Heart left ventricle (tissue), 16 donors: ENCODE measurements at regions not wholly inside any gene's neighbourhood (a gene's known extent, or its start where the extent isn't known, plus 50 kb on each side); places are given as distances from the start of the nearest gene placed in this dataset.
"Not testable (repeated sequence)": the region's sequence is repeated elsewhere in the genome, so short reads cannot be mapped to it uniquely, and the experiment has no call there.

Experiments used
- ATAC-seq, 4 donors: fragments of 200-7000 bp; cut with Tn5 transposase; one replicate each; pipeline ENCODE4 v1.9.1; 2020 to 2022; ENCODE audit warnings: moderate library complexity in 4 of 4, mild to moderate bottlenecking in 3 of 4, moderate number of reproducible peaks in 1 of 4
- DNase-seq, 5 donors: peaks; one replicate each; pipeline ENCODE4 v3.0.0-alpha.2; 2020
- H3K27ac ChIP-seq, 12 donors: fragments of 200-600 bp; sonication (generic) in 4 of 12; one replicate each; pipeline versions ENCODE4 v1.5.0 to v1.8.0; 2016 to 2022; ENCODE audit warnings: mild to moderate bottlenecking in 2 of 12
- H3K27me3 ChIP-seq, 9 donors: fragments of 200-600 bp; sonication (generic) in 2 of 9; one replicate each; pipeline versions ENCODE4 v1.5.1 to v1.8.0; 2016 to 2022; ENCODE audit warnings: mild to moderate bottlenecking in 3 of 9
- H3K36me3 ChIP-seq, 9 donors: fragments of 200-600 bp; sonication (generic) in 2 of 9; one replicate each; pipeline versions ENCODE4 v1.5.0 to v1.8.0; 2018 to 2022; ENCODE audit warnings: mild to moderate bottlenecking in 2 of 9
- H3K4me1 ChIP-seq, 12 donors: fragments of 200-600 bp; sonication (generic) in 4 of 12; one replicate each; pipeline versions ENCODE4 v1.5.0 to v1.8.0; 2016 to 2022; ENCODE audit warnings: mild to moderate bottlenecking in 3 of 12
- H3K4me3 ChIP-seq, 12 donors: fragments of 200-600 bp; sonication (generic) in 4 of 12; one replicate each; pipeline versions ENCODE4 v1.5.0 to v1.8.0; 2017 to 2022; ENCODE audit warnings: mild to moderate bottlenecking in 9 of 12, moderate library complexity in 4 of 12
- H3K9me3 ChIP-seq, 12 donors: fragments of 200-600 bp; sonication (generic) in 4 of 12; one replicate each; pipeline versions ENCODE4 v1.5.0 to v1.8.0; 2016 to 2022; ENCODE audit warnings: mild to moderate bottlenecking in 1 of 12
- POLR2A ChIP-seq, 2 donors: fragments of 450-650 bp; IDR thresholded peaks; one replicate each; pipeline ENCODE4 v1.6.1; 2017; ENCODE audit warnings: antibody characterized with exemption in 2 of 2, mild to moderate bottlenecking in 2 of 2, moderate library complexity in 2 of 2
- WGBS, 4 donors: extraction: QIAGEN DNeasy Blood & Tissue Kit in 2 of 4; methylation state at CpG; one replicate each; pipeline versions ENCODE4 v1.1.5 to v1.1.7; 2013 to 2018; 5-methylcytosine and 5-hydroxymethylcytosine counted together
- intact Hi-C, 10 donors: fragments of 100-400 bp; cut with DNase I; formaldehyde crosslinking; loops; one replicate each; pipeline versions ENCODE4 v1.11.1 to v1.14.2; 2022
- TF ChIP-seq, protein P1 (sequence below), 12 donors: fragments of 200-600 bp; sonication (generic) in 4 of 12; IDR thresholded peaks; one replicate each; pipeline versions ENCODE4 v1.5.0 to v1.8.0; 2018 to 2022; ENCODE audit warnings: antibody characterized with exemption in 12 of 12, mild to moderate bottlenecking in 5 of 12
- donor health status: ischemic (EF 13 %, LVEDD 7.1; RV severe dilation, severe dysfunction).
- donor health status: healthy with polysubstance abuse.
- donor health status: DM: no; HTN: yes; CAD: no.
- donor health status: DM: no; HTN: no; CAD: no.
- donor health status: ischemic (EF 25% LVEDD 6.9; RV normal size, moderate dysfunction).
- donor health status: ischemic (EF 25% LVEDD 5.7; RV mildly dilated, moderate dysfunction).
- donor health status: healthy.
- donor health status: DM: yes; HTN: yes; CAD: no.
- donor health status: ischemic (EF 35%, LVEDD 5.7; RV mildly dilated, moderate dysfunction).
- donor health status: nonischemic (EF 11% LVEDD 7.7; RV severe dilation, severe dysfunction).
- donor health status: DM: yes; HTN: yes; CAD: no.
- donor health status: PGD.
- donor health status: ischemic (EF 29% LVEDD 5.4; RV normal size, mild dysfunction).
- donor health status: nonischemic (EF 23%, LVEDD 6.1; RV moderate dilation, normal function).

DNA sequence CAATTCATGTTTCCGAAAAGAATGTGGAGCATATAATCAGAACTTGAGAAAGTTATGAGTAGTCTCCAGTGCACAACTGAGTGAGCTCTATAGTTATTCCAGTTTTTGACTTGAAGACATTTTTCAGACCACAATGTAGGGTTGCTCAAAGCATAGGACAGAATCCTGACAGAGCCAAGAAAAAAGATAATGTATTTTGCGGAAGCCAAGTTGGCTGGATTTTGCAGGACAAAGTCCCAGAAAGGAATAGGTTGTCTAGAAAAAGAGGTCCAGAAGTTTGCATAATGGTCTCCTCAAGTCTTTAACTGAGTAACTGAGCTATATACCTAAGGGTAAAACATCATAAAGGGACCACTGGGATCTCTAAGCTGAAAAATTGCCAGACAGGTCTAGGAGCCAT lies 1028.0 kb downstream of the TAF11L14 start:
- 86 to 93% (median 89%) methylated on average over 2 of the region's 2 CpGs for WGBS, 4 donors
- H3K27me3 ChIP-seq, result no peaks in the 10 kb centered on the region
- DNase-seq, result no peak
- H3K36me3 ChIP-seq, result no peaks in the 10 kb centered on the region
- no peaks in the 10 kb centered on the region for H3K4me1 ChIP-seq
- intact Hi-C loops, result no loop called here
- H3K9me3 ChIP-seq, result no peaks in the 10 kb centered on the region
- H3K4me3 ChIP-seq, result no peak overlapping the region
- no peak for TF ChIP-seq POLR2A (IDR thresholded peaks at IDR 0.05)
- TF ChIP-seq, protein P1, sequence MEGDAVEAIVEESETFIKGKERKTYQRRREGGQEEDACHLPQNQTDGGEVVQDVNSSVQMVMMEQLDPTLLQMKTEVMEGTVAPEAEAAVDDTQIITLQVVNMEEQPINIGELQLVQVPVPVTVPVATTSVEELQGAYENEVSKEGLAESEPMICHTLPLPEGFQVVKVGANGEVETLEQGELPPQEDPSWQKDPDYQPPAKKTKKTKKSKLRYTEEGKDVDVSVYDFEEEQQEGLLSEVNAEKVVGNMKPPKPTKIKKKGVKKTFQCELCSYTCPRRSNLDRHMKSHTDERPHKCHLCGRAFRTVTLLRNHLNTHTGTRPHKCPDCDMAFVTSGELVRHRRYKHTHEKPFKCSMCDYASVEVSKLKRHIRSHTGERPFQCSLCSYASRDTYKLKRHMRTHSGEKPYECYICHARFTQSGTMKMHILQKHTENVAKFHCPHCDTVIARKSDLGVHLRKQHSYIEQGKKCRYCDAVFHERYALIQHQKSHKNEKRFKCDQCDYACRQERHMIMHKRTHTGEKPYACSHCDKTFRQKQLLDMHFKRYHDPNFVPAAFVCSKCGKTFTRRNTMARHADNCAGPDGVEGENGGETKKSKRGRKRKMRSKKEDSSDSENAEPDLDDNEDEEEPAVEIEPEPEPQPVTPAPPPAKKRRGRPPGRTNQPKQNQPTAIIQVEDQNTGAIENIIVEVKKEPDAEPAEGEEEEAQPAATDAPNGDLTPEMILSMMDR (IDR thresholded peaks at IDR 0.05), result no peak
- no peak for ATAC-seq
- no peak overlapping the region for H3K27ac ChIP-seq

DNA sequence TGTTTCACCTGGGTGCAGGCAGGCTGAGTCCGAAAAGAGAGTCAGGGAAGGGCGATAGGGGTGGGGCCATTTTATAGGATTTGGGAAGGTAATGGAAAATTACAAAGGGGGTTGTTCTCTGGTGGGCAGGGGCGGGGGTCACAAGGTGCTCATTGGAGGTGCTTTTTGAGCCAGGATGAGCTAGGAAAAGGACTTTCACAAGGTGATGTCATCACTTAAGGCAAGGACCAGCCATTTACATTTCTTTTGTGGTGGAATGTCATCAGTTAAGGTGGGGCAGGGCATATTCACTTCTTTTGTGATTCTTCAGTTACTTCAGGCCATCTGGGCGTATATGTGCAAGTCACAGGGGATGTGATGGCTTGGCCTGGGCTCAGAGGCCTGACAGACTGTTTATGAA lies 1040.0 kb downstream of the TAF11L14 start:
- H3K9me3 ChIP-seq, H3K4me3 ChIP-seq, H3K36me3 ChIP-seq, H3K27ac ChIP-seq, ATAC-seq, H3K4me1 ChIP-seq, DNase-seq, H3K27me3 ChIP-seq, intact Hi-C loops: not testable (repeated sequence)
- WGBS, 4 donors, result 52 to 78% (median 68%) methylated on average over 2 to 4 of the region's 4 CpGs

DNA sequence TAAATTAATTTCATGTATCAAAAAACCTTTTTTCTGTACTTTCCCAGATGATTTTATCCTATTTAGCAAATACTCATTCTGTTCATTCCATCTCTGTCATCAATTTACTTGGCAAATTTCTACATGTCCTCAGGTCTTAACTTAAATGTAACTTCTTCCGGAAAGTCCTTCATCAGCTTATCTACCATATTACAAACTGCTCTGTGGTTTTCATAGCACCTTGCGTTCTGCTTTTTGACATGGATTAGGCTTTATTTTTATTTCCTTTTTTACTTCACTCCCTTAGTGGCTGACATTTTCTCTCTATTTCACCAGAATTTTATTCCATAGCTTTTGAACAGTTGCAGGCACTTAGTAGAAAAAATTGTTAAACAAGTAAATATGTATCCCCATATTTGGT lies 1040.8 kb downstream of the TAF11L14 start:
- no peaks in the 10 kb centered on the region for H3K36me3 ChIP-seq

DNA sequence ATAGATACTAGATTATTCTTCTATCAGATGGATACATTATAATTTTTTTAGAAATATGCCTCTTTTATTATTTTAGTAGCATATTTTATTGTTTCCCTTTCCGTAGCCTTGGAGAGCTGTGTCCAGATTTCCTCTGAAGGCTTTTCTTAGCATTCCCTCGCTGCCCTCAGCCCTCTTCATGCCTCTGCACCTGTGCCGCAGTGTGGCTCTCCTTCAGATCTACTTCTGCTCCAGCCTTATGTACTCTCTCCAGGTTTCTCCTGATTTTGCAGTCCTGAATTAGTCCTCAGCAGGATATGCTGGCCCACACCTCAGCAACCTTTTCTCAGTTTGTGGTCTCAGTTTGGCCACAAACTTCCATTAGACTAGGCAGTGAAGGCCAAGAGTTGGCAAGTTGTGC lies 1052.0 kb downstream of the TAF11L14 start:
- Histone ChIP-seq H3K36me3 (no peaks in the 10 kb centered on the region), H3K4me3 (no peak overlapping the region), H3K4me1 (no peaks in the 10 kb centered on the region), H3K27ac (no peak overlapping the region), H3K27me3 (no peaks in the 10 kb centered on the region), H3K9me3 (no peaks in the 10 kb centered on the region)
- DNase-seq, result no peak
- ATAC-seq, result no peak
- WGBS, 4 donors, result 80 to 94% (median 83%) methylated on average over 3 of the region's 3 CpGs
- TF ChIP-seq, protein P1 (IDR thresholded peaks at IDR 0.05), result no peak
- no peak for TF ChIP-seq POLR2A (IDR thresholded peaks at IDR 0.05)
- intact Hi-C loops, result no loop called here

More for the DNA sequence above, 1040.8 kb downstream of the TAF11L14 start:
- H3K4me1 ChIP-seq, result no peaks in the 10 kb centered on the region
- DNase-seq (no peak), ATAC-seq (no peak)
- no peaks in the 10 kb centered on the region for H3K27me3 ChIP-seq
- peaks cover 0 to 9% (median 0%) of the 10 kb centered on the region in 12 donors for H3K9me3 ChIP-seq
- no peak overlapping the region for H3K4me3 ChIP-seq
- H3K27ac ChIP-seq, result no peak overlapping the region
- TF ChIP-seq, protein P1 (IDR thresholded peaks at IDR 0.05), result no peak
- no peak for TF ChIP-seq POLR2A (IDR thresholded peaks at IDR 0.05)
- intact Hi-C loops, result no loop called here
- 62 to 81% (median 71%) methylated on average over 2 of the region's 2 CpGs for WGBS, 4 donors

DNA sequence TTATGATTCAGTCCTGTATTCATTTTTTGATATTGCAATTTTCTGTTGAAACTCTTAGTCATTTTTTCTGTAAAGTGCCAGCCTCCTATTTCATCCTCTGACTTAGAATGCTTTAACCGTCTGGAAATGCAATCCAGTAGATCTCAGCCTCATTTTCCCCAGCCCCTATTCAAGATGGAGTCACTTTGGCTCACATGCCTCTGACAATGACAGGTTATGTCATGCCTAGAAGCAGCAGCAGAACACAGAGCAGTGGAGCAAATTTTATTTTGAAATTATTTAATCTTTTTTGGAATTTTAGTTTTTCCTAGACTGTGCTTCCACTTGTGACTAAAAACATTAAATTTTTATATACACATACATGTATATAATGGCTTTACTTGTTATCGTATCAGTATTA lies 1053.2 kb downstream of the TAF11L14 start:
- TF ChIP-seq, protein P1 (IDR thresholded peaks at IDR 0.05), result no peak
- no peak for TF ChIP-seq POLR2A (IDR thresholded peaks at IDR 0.05)
- no peaks in the 10 kb centered on the region for H3K36me3 ChIP-seq
- H3K4me1 ChIP-seq, result no peaks in the 10 kb centered on the region
- WGBS, 4 donors, result 83 to 85% (median 84%) methylated on average over 2 of the region's 2 CpGs
- H3K27ac ChIP-seq, result no peak overlapping the region
- intact Hi-C loops, result no loop called here
- H3K27me3 ChIP-seq, result no peaks in the 10 kb centered on the region
- H3K9me3 ChIP-seq, result no peaks in the 10 kb centered on the region
- H3K4me3 ChIP-seq, result no peak overlapping the region
- no peak for DNase-seq
- ATAC-seq, result no peak
